GM12878 (cell line): ENCODE measurements at regions not wholly inside any gene's neighbourhood (a gene's known extent, or its start where the extent isn't known, plus 50 kb on each side); places are given as distances from the start of the nearest gene placed in this dataset.

ENCODE experiments used
- CEBPB ChIP-seq, 2 experiments: fragments of 150-350 bp in 1 of 2; IDR thresholded peaks; 2 replicates each; pipeline ENCODE4 v1.6.1; 2012 to 2014; ENCODE audit warnings: low read depth in 2 of 2, low read length in 2 of 2, borderline replicate concordance in 1 of 2, inconsistent platforms in 1 of 2
- EP300 ChIP-seq, 2 experiments: fragments of 150-350 bp in 1 of 2; IDR thresholded peaks; 2 replicates each; pipeline ENCODE4 v1.6.1; 2011 to 2012; ENCODE audit warnings: low read depth in 2 of 2, low read length in 2 of 2, borderline replicate concordance in 1 of 2, improper control_type of control experiment in 1 of 2, inconsistent platforms in 1 of 2; ENCODE audit not compliant: control insufficient read depth in 1 of 2
- NFIC ChIP-seq: IDR thresholded peaks from 2 replicates; pipeline ENCODE4 v1.6.1; 2012; ENCODE audit warnings: low read depth, mild to moderate bottlenecking, inconsistent platforms, low read length, moderate library complexity
- PAX5 ChIP-seq: IDR thresholded peaks from 2 replicates; pipeline ENCODE4 v1.6.1; 2011; ENCODE audit warnings: low read depth, low read length, borderline replicate concordance
- POLR2A ChIP-seq: IDR thresholded peaks from 2 replicates; pipeline ENCODE4 v1.6.1; 2011; ENCODE audit warnings: low read depth, mild to moderate bottlenecking, low read length
- ZNF24 ChIP-seq: fragments of 450-650 bp; IDR thresholded peaks from 2 replicates; pipeline ENCODE4 v1.6.1; 2017; ENCODE audit warnings: antibody characterized with exemption, mild to moderate bottlenecking
- TF ChIP-seq, protein P1 (sequence below): fragments of 450-650 bp; IDR thresholded peaks from 2 replicates; pipeline ENCODE4 v1.6.1; 2017; ENCODE audit warnings: mild to moderate bottlenecking, moderate library complexity
- TF ChIP-seq, protein P2 (sequence below): IDR thresholded peaks from 2 replicates; pipeline ENCODE4 v1.6.1; 2011; ENCODE audit warnings: mild to moderate bottlenecking, low read depth, low read length, moderate library complexity; ENCODE audit not compliant: insufficient replicate concordance

DNA sequence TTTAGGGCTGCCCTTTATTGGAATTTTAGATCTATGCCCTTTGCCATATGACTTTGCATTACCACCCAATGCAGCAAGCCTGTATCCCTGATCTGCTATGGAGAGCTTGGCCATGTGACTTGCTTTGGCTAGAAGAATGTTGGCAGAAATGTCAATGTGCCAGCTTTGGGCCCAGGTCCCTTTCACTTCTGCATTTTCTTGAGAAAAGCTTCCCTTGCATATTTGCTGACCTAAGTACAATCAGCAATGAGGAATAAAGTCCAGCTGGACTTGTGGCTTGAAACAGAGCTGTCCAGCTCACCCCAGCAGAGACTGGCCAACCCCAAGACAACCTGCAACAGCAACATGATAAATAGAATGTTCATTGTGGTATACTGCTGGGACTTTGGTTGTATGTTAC, 135.9 kb downstream of the PAH start:
- no peak for TF ChIP-seq POLR2A
- no peak for TF ChIP-seq CEBPB (IDR thresholded peaks at IDR 0.05; ENCODE audit: borderline replicate concordance in 1 of 2, low read depth in 2 of 2, low read length in 2 of 2)
- TF ChIP-seq, protein P1, sequence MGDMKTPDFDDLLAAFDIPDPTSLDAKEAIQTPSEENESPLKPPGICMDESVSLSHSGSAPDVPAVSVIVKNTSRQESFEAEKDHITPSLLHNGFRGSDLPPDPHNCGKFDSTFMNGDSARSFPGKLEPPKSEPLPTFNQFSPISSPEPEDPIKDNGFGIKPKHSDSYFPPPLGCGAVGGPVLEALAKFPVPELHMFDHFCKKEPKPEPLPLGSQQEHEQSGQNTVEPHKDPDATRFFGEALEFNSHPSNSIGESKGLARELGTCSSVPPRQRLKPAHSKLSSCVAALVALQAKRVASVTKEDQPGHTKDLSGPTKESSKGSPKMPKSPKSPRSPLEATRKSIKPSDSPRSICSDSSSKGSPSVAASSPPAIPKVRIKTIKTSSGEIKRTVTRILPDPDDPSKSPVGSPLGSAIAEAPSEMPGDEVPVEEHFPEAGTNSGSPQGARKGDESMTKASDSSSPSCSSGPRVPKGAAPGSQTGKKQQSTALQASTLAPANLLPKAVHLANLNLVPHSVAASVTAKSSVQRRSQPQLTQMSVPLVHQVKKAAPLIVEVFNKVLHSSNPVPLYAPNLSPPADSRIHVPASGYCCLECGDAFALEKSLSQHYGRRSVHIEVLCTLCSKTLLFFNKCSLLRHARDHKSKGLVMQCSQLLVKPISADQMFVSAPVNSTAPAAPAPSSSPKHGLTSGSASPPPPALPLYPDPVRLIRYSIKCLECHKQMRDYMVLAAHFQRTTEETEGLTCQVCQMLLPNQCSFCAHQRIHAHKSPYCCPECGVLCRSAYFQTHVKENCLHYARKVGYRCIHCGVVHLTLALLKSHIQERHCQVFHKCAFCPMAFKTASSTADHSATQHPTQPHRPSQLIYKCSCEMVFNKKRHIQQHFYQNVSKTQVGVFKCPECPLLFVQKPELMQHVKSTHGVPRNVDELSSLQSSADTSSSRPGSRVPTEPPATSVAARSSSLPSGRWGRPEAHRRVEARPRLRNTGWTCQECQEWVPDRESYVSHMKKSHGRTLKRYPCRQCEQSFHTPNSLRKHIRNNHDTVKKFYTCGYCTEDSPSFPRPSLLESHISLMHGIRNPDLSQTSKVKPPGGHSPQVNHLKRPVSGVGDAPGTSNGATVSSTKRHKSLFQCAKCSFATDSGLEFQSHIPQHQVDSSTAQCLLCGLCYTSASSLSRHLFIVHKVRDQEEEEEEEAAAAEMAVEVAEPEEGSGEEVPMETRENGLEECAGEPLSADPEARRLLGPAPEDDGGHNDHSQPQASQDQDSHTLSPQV: no peak
- no peak for TF ChIP-seq EP300 (IDR thresholded peaks at IDR 0.05; ENCODE audit: borderline replicate concordance in 1 of 2, control insufficient read depth in 1 of 2, low read depth in 2 of 2, low read length in 2 of 2)
- TF ChIP-seq, protein P2, sequence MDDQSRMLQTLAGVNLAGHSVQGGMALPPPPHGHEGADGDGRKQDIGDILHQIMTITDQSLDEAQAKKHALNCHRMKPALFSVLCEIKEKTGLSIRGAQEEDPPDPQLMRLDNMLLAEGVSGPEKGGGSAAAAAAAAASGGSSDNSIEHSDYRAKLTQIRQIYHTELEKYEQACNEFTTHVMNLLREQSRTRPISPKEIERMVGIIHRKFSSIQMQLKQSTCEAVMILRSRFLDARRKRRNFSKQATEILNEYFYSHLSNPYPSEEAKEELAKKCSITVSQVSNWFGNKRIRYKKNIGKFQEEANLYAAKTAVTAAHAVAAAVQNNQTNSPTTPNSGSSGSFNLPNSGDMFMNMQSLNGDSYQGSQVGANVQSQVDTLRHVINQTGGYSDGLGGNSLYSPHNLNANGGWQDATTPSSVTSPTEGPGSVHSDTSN: no peak
- no peak for TF ChIP-seq PAX5
- TF ChIP-seq ZNF24: no peak
- TF ChIP-seq NFIC: no peak
